ENCODE measurements at regions not wholly inside any gene's neighbourhood (a gene's known extent, or its start where the extent isn't known, plus 50 kb on each side); places are given as distances from the start of the nearest gene placed in this dataset.

- TF ChIP-seq CTCF (IDR thresholded peaks at IDR 0.05) (no peak), POLR2A (IDR thresholded peaks at IDR 0.05) (no peak)
Observed at GRCh38 chr3:24678421-24678865, 183.8 kb upstream of the THRB start.

All from right lobe of liver (tissue), 4 donors.